ENCODE measurements at regions not wholly inside any gene's neighbourhood (a gene's known extent, or its start where the extent isn't known, plus 50 kb on each side); places are given as distances from the start of the nearest gene placed in this dataset.

DNA sequence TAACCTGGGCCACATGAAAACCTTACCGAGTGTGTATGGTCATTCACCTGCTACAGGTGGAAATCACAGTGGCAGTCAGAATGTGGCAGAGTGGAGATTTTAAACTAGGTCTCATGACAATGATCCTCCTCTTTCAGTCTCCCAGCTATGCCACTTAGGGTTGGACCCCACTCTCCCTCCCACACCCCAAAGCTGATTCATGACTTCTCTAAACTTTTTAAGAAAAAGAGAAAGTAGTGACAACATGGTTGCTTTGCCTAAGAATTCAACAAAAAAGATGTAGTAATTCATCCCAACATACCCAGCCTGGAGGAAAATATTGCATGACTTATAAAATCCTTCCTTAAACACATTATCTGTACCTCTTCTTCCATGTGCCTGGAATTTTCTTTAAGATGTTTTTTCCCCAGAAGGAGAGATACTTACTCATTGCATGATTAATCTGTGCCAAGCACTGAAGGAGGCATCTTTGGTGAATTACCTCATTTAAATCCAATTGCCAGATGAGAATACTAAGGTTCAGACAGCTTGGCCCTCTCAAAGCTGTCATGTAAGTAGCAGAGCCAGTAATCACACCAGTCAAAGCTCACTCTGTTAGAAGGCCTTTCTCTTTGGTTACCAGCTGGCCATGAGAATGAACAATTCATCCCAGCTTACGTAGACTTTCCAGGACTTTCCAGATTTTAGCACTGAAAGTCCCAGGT is 119.9 kb downstream of the COPRS start:
- Mint-ChIP-seq H3K4me3 (no peak overlapping the region), H3K27me3 (ENCODE audit: low read depth) (no peaks in the 10 kb centered on the region), H3K27ac (no peak overlapping the region), H3K9me3 (no peaks in the 10 kb centered on the region), H3K36me3 (no peaks in the 10 kb centered on the region), H3K4me1 (peaks cover 12% of the 10 kb centered on the region)
- POLR2A ChIA-PET: no interaction called here
- TF ChIP-seq ZNF263 (CRISPR knock-in tag; IDR thresholded peaks at IDR 0.05; ENCODE audit: low read depth) (no peak), ZSCAN18 (CRISPR knock-in tag; IDR thresholded peaks at IDR 0.05) (no peak), ATF1 (CRISPR knock-in tag; IDR thresholded peaks at IDR 0.05) (no peak)
- TF ChIP-seq, protein P1, sequence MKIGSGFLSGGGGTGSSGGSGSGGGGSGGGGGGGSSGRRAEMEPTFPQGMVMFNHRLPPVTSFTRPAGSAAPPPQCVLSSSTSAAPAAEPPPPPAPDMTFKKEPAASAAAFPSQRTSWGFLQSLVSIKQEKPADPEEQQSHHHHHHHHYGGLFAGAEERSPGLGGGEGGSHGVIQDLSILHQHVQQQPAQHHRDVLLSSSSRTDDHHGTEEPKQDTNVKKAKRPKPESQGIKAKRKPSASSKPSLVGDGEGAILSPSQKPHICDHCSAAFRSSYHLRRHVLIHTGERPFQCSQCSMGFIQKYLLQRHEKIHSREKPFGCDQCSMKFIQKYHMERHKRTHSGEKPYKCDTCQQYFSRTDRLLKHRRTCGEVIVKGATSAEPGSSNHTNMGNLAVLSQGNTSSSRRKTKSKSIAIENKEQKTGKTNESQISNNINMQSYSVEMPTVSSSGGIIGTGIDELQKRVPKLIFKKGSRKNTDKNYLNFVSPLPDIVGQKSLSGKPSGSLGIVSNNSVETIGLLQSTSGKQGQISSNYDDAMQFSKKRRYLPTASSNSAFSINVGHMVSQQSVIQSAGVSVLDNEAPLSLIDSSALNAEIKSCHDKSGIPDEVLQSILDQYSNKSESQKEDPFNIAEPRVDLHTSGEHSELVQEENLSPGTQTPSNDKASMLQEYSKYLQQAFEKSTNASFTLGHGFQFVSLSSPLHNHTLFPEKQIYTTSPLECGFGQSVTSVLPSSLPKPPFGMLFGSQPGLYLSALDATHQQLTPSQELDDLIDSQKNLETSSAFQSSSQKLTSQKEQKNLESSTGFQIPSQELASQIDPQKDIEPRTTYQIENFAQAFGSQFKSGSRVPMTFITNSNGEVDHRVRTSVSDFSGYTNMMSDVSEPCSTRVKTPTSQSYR (CRISPR knock-in tag; IDR thresholded peaks at IDR 0.05): no peak
- DNase-seq (ENCODE audit: low spot score) (no peak), ATAC-seq (no peak)
- CTCF ChIA-PET: interaction anchor here (1.4 kb wide), 1 partner anchor 181 kb away, joined by 3 read pairs; no protein-coding TSS in a partner anchor

GRCh38 chr17:31738488-31738887 is 120.6 kb downstream of the COPRS start:
- Mint-ChIP-seq H3K27me3 (ENCODE audit: low read depth) (no peaks in the 10 kb centered on the region), H3K4me1 (peaks cover 7% of the 10 kb centered on the region)
- POLR2A ChIA-PET: no interaction called here

DNA sequence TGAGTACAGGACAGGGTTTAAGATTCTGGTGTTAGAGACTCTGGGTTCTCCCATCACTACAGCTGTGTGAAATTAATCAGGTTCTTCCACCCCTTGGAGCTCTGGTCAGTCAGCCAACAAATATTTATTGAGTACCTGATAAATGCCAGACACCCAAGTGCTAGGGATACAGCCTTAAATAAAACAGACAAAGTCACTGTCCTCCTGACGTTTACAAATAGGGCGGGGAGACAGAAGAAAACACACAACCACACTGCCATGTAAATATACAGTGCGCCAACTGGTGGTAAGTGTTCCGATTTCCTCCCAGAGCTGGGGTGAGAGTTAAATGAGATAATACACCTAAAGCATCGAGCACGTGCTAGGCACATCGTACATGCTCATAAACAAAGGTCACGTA is 121.0 kb downstream of the COPRS start:
- no peak overlapping the region for H3K4me3 Mint-ChIP-seq
- ATAC-seq (no peak), DNase-seq (ENCODE audit: low spot score) (no peak)
- H3K27ac Mint-ChIP-seq: no peak overlapping the region
- no peaks in the 10 kb centered on the region for H3K36me3 Mint-ChIP-seq
- CTCF ChIA-PET: interaction anchor here (1.4 kb wide), 1 partner anchor 180 kb away, joined by 3 read pairs; no protein-coding TSS in a partner anchor
- H3K27me3 Mint-ChIP-seq (ENCODE audit: low read depth): no peaks in the 10 kb centered on the region; the same call in 1 of the 2 replicates
- H3K4me1 Mint-ChIP-seq: peaks cover 7% of the 10 kb centered on the region
- no peaks in the 10 kb centered on the region for H3K9me3 Mint-ChIP-seq
- POLR2A ChIA-PET: no interaction called here
- TF ChIP-seq TP53 (CRISPR knock-in tag; IDR thresholded peaks at IDR 0.05) (no peak), ZNF232 (CRISPR knock-in tag; IDR thresholded peaks at IDR 0.05) (no peak), NFE2L1 (CRISPR knock-in tag; IDR thresholded peaks at IDR 0.05) (no peak), ATF2 (CRISPR knock-in tag; IDR thresholded peaks at IDR 0.05; ENCODE audit: borderline replicate concordance, low read depth) (no peak), GTF2I (CRISPR knock-in tag; conservative IDR thresholded peaks at IDR 0.05) (no peak), ETV6 (CRISPR knock-in tag; IDR thresholded peaks at IDR 0.05) (no peak)
- TF ChIP-seq, protein P2, sequence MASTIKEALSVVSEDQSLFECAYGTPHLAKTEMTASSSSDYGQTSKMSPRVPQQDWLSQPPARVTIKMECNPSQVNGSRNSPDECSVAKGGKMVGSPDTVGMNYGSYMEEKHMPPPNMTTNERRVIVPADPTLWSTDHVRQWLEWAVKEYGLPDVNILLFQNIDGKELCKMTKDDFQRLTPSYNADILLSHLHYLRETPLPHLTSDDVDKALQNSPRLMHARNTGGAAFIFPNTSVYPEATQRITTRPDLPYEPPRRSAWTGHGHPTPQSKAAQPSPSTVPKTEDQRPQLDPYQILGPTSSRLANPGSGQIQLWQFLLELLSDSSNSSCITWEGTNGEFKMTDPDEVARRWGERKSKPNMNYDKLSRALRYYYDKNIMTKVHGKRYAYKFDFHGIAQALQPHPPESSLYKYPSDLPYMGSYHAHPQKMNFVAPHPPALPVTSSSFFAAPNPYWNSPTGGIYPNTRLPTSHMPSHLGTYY (CRISPR knock-in tag; IDR thresholded peaks at IDR 0.05): no peak
- TF ChIP-seq, protein P3, sequence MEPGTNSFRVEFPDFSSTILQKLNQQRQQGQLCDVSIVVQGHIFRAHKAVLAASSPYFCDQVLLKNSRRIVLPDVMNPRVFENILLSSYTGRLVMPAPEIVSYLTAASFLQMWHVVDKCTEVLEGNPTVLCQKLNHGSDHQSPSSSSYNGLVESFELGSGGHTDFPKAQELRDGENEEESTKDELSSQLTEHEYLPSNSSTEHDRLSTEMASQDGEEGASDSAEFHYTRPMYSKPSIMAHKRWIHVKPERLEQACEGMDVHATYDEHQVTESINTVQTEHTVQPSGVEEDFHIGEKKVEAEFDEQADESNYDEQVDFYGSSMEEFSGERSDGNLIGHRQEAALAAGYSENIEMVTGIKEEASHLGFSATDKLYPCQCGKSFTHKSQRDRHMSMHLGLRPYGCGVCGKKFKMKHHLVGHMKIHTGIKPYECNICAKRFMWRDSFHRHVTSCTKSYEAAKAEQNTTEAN (CRISPR knock-in tag; IDR thresholded peaks at IDR 0.05): no peak

More at GRCh38 chr17:31738488-31738887, 120.6 kb downstream of the COPRS start:
- ATAC-seq (no peak), DNase-seq (ENCODE audit: low spot score) (no peak)
- no peak overlapping the region for H3K4me3 Mint-ChIP-seq
- CTCF ChIA-PET: interaction anchor here (1.4 kb wide), 1 partner anchor 180 kb away, joined by 3 read pairs; no protein-coding TSS in a partner anchor
- H3K27ac Mint-ChIP-seq: no peak overlapping the region
- no peaks in the 10 kb centered on the region for H3K9me3 Mint-ChIP-seq
- H3K36me3 Mint-ChIP-seq: no peaks in the 10 kb centered on the region
- TF ChIP-seq TP53 (CRISPR knock-in tag; IDR thresholded peaks at IDR 0.05) (no peak), FOXP4 (CRISPR knock-in tag; IDR thresholded peaks at IDR 0.05) (no peak), ZNF396 (CRISPR knock-in tag; IDR thresholded peaks at IDR 0.05; ENCODE audit: borderline replicate concordance) (no peak), JAZF1 (CRISPR knock-in tag; IDR thresholded peaks at IDR 0.05) (no peak), E2F1 (CRISPR knock-in tag; IDR thresholded peaks at IDR 0.05) (no peak), ZNF317 (CRISPR knock-in tag; IDR thresholded peaks at IDR 0.05; ENCODE audit: borderline replicate concordance, low read depth) (no peak)

Measured in WTC11 (cell line).